ENCODE measurements at regions not wholly inside any gene's neighbourhood (a gene's known extent, or its start where the extent isn't known, plus 50 kb on each side); places are given as distances from the start of the nearest gene placed in this dataset.

DNA sequence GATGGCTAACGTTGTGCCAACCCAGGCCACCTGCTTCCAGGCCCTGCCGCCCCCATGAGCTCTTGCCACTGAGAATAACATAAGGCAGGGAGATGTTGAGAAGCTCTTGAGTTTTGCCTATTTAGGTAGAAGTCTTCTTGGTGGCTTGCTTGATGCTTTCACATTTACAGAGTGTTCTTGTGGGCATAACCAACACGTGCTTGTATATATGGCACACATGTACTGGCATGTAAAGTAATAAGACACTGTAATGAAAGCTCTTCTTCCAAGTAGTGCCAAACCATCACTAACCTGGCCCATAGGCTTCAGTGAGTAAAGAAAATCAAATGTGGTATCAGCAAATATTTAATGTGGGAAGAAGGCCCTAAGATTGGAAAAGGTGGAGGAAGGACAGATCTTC, 146.9 kb upstream of the CITED2 start:
- Histone ChIP-seq H3K4me3 (ENCODE audit: insufficient read depth, low read length) (no peak overlapping the region), H3K27ac (ENCODE audit: low read depth, low read length) (no peak overlapping the region), H2AFZ (ENCODE audit: low read length) (no peak overlapping the region), H3K79me2 (ENCODE audit: insufficient read depth, low read length) (no peaks in the 10 kb centered on the region), H3K4me1 (ENCODE audit: insufficient read depth, low read length) (peaks cover 12% of the 10 kb centered on the region), H3K27me3 (ENCODE audit: insufficient read depth, low read length) (no peaks in the 10 kb centered on the region), H3K36me3 (ENCODE audit: insufficient read depth, low read length) (no peaks in the 10 kb centered on the region), H4K20me1 (ENCODE audit: insufficient read depth, low read length) (no peaks in the 10 kb centered on the region), H3K4me2 (ENCODE audit: insufficient read depth, low read length) (no peak overlapping the region), H3K9me3 (ENCODE audit: low read depth, low read length) (no peaks in the 10 kb centered on the region)
- TF ChIP-seq, protein P1, sequence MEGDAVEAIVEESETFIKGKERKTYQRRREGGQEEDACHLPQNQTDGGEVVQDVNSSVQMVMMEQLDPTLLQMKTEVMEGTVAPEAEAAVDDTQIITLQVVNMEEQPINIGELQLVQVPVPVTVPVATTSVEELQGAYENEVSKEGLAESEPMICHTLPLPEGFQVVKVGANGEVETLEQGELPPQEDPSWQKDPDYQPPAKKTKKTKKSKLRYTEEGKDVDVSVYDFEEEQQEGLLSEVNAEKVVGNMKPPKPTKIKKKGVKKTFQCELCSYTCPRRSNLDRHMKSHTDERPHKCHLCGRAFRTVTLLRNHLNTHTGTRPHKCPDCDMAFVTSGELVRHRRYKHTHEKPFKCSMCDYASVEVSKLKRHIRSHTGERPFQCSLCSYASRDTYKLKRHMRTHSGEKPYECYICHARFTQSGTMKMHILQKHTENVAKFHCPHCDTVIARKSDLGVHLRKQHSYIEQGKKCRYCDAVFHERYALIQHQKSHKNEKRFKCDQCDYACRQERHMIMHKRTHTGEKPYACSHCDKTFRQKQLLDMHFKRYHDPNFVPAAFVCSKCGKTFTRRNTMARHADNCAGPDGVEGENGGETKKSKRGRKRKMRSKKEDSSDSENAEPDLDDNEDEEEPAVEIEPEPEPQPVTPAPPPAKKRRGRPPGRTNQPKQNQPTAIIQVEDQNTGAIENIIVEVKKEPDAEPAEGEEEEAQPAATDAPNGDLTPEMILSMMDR (IDR thresholded peaks at IDR 0.05; ENCODE audit: extremely low read depth, low read depth, low read length) = no peak
- DNase-seq (ENCODE audit: insufficient read length, low spot score, missing footprints) = no peak

DNA sequence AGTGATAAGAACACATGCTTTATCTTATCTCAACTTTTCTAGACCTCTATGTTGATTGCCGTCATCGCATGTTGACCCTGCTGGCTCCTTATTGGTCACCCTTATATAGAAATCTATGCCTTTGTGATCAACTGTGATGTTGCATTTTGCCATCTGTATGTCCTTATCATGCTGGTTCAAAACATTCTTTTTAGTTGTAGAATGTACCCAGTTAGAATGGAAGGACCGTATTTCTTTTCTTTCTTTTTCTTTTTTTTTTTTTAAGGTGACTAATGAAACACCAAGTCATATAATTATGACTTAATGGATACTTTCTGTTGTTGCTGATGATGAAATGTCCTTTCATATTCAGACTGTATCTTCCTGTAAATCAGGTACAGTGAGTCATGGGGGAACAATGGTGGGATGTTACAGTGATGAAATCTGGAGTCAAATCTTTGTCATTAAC, 145.9 kb upstream of the CITED2 start:
- peaks cover 12% of the 10 kb centered on the region for H3K4me1 ChIP-seq (ENCODE audit: insufficient read depth, low read length)
- H3K79me2 ChIP-seq (ENCODE audit: insufficient read depth, low read length) = no peaks in the 10 kb centered on the region
- no peak overlapping the region for H2AFZ ChIP-seq (ENCODE audit: low read length)
- no peak overlapping the region for H3K4me2 ChIP-seq (ENCODE audit: insufficient read depth, low read length)
- H3K9me3 ChIP-seq (ENCODE audit: low read depth, low read length) = no peaks in the 10 kb centered on the region
- no peaks in the 10 kb centered on the region for H3K36me3 ChIP-seq (ENCODE audit: insufficient read depth, low read length)
- H4K20me1 ChIP-seq (ENCODE audit: insufficient read depth, low read length) = no peaks in the 10 kb centered on the region
- no peaks in the 10 kb centered on the region for H3K27me3 ChIP-seq (ENCODE audit: insufficient read depth, low read length)
- H3K27ac ChIP-seq (ENCODE audit: low read depth, low read length) = no peak overlapping the region
- no peak for DNase-seq (ENCODE audit: insufficient read length, low spot score, missing footprints)
- H3K4me3 ChIP-seq (ENCODE audit: insufficient read depth, low read length) = no peak overlapping the region
- TF ChIP-seq, protein P1 (IDR thresholded peaks at IDR 0.05; ENCODE audit: extremely low read depth, low read depth, low read length) = no peak

DNA sequence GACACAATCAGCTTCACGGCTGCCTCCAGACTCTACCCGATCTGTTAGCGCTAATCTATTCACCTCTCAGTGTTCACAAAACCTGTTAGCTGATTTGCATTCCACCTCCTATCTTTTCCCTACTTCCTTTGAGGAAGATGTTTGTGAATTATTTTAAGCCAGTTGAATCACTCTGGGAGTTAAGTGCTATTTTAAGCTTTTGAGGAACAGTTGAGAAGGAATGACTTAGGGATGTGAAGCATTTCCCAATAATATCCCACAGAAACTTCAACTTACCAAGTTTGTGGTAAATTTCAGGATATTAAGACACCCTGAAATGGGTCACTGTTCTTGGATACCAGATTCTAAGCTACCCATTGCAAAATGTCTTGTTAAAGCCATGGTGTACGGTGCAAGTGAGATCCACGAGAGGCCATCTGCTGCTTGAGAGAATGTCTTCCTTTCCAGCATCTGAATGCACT, 145.2 kb upstream of the CITED2 start:
- Histone ChIP-seq H3K4me2 (ENCODE audit: insufficient read depth, low read length) (peak overlapping the region; percentile 25), H4K20me1 (ENCODE audit: insufficient read depth, low read length) (no peaks in the 10 kb centered on the region), H3K79me2 (ENCODE audit: insufficient read depth, low read length) (no peaks in the 10 kb centered on the region), H2AFZ (ENCODE audit: low read length) (no peak overlapping the region), H3K27ac (ENCODE audit: low read depth, low read length) (no peak overlapping the region), H3K36me3 (ENCODE audit: insufficient read depth, low read length) (no peaks in the 10 kb centered on the region), H3K27me3 (ENCODE audit: insufficient read depth, low read length) (no peaks in the 10 kb centered on the region), H3K4me3 (ENCODE audit: insufficient read depth, low read length) (no peak overlapping the region), H3K4me1 (ENCODE audit: insufficient read depth, low read length) (peaks cover 12% of the 10 kb centered on the region), H3K9me3 (ENCODE audit: low read depth, low read length) (no peaks in the 10 kb centered on the region)
- peak; percentile 74 for DNase-seq (ENCODE audit: insufficient read length, low spot score, missing footprints)
- TF ChIP-seq, protein P1 (IDR thresholded peaks at IDR 0.05; ENCODE audit: extremely low read depth, low read depth, low read length) = no peak

DNA sequence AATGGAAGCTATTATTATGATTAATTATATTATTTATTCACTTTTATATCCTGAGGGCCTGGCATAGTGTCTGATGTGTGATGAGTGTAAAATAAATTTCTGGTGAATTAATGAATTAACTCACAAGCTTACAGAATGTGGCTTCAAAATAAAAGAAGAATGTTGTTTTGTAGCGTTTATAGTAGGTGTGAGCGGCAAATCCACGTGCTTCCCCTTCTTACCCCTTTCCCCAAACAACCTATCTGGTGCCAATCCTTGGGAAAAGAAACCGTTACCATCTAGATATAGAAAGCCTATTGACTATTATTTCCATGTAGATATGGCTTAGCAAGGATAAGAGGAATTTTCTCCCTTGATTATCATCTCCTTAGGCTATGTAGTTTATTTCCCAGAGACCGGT, 144.6 kb upstream of the CITED2 start:
- H3K4me2 ChIP-seq (ENCODE audit: insufficient read depth, low read length) = no peak overlapping the region
- peaks cover 12% of the 10 kb centered on the region for H3K4me1 ChIP-seq (ENCODE audit: insufficient read depth, low read length)
- TF ChIP-seq, protein P1 (IDR thresholded peaks at IDR 0.05; ENCODE audit: extremely low read depth, low read depth, low read length) = no peak
- no peaks in the 10 kb centered on the region for H3K79me2 ChIP-seq (ENCODE audit: insufficient read depth, low read length)
- H3K36me3 ChIP-seq (ENCODE audit: insufficient read depth, low read length) = no peaks in the 10 kb centered on the region
- no peak overlapping the region for H3K27ac ChIP-seq (ENCODE audit: low read depth, low read length)
- no peaks in the 10 kb centered on the region for H4K20me1 ChIP-seq (ENCODE audit: insufficient read depth, low read length)
- DNase-seq (ENCODE audit: insufficient read length, low spot score, missing footprints) = no peak
- no peak overlapping the region for H2AFZ ChIP-seq (ENCODE audit: low read length)
- H3K4me3 ChIP-seq (ENCODE audit: insufficient read depth, low read length) = no peak overlapping the region
- H3K9me3 ChIP-seq (ENCODE audit: low read depth, low read length) = no peaks in the 10 kb centered on the region
- H3K27me3 ChIP-seq (ENCODE audit: insufficient read depth, low read length) = no peaks in the 10 kb centered on the region
